Breast epithelium (tissue), 3 donors: ENCODE measurements at regions not wholly inside any gene's neighbourhood (a gene's known extent, or its start where the extent isn't known, plus 50 kb on each side); places are given as distances from the start of the nearest gene placed in this dataset.

ENCODE experiments used
- CTCF ChIP-seq, 3 donors: fragments of 450-650 bp; IDR thresholded peaks; one replicate each; pipeline ENCODE4 v1.5.1; 2016 to 2017; ENCODE audit warnings: antibody characterized with exemption in 3 of 3, mild to moderate bottlenecking in 3 of 3, moderate library complexity in 3 of 3
- POLR2A ChIP-seq: fragments of 450-650 bp; IDR thresholded peaks from one replicate; pipeline ENCODE4 v1.6.1; 2016; ENCODE audit warnings: antibody characterized with exemption, mild to moderate bottlenecking, moderate library complexity
- POLR2AphosphoS5 ChIP-seq, 3 donors: sonication (generic); formaldehyde crosslinking; IDR thresholded peaks; one replicate each; pipeline ENCODE4 v1.6.1; 2017; ENCODE audit warnings: antibody characterized with exemption in 3 of 3

- no peak for TF ChIP-seq CTCF (IDR thresholded peaks at IDR 0.05)
- no peak for TF ChIP-seq POLR2A
- TF ChIP-seq POLR2AphosphoS5 (IDR thresholded peaks at IDR 0.05) = no peak
Observed at GRCh38 chr18:55920063-55920462, 332.1 kb upstream of the TCF4 start.
